Ureter (tissue), 1 donor: ENCODE measurements at regions not wholly inside any gene's neighbourhood (a gene's known extent, or its start where the extent isn't known, plus 50 kb on each side); places are given as distances from the start of the nearest gene placed in this dataset.

Experiments
- DNase-seq: peaks from one replicate; pipeline ENCODE4 v3.0.0-alpha.2; 2020; ENCODE audit warnings: low spot score
- donor health status: DM: yes; HTN: yes; CAD: no.

DNA sequence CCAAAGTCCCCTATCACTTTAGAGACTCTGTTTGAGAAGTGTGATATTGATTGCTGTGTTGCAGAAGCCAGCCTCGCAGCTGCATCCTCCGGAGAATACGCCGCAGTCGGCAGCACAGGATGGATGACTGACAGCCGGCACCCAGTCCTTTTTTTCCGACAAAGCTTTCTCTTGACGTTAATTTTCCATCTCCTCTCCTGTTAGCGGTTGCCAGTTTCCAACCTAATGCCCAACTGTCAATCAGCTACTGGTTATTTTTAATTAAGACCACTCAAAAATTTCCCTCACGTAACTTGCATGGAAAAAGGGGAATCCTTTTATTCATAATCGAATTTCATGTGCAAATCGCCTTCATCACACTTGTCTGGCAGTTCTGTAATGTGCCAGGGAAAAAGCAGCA lies 953.9 kb downstream of the CDH11 start:
- no peak for DNase-seq

DNA sequence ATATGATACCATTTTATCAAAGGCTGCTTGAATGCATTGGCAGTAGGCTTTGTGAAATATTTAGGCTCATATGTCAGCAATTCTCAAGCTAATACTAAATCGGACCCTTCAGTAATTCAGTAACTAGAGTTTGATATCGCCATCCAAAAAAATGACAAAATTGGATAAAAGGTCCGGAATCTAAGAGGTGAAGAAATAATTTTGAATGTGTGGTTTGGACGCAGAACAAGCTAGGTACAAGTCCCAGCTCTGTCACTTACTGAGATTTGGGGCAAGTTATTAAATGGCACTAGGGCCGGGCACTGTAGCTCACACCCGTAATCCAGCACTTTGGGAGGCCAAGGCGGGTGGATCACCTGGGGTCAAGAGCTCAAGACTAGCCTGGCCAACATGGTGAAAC lies 956.5 kb downstream of the CDH11 start:
- DNase-seq = no peak

DNA sequence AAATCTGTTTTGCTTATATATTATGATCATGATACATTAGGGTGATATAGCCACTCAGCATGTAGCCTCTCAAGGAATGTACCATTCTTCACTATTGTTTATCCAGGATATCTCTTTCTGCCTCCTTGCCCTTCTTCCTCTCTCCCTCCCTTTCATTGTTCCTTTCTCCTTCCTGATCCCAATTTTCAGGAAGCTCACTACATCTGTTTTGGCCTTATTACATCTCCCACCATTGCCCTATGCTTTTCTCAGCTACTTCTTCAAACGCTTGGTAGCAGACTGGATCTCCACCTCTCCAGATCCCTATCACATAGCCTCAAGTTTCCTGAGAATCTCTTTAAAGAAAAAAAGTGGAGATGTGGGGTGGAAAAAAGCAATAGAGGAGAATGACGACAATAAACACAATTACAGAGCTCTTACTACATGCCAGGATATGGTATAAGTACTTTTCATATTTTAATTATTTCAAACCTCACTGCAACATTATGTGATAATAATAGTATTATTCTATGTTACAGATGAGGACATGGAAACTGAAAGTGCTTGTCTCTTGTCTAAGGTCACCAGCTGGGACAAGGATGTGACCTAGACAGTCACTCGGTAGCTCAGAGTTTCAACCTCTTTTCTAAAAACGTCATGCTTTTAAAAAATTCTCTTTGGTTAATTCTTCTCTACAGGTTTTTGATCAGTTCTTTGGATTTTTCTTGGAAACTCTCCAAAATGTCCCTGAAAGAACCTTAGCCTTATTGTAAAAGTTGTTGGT lies 959.1 kb downstream of the CDH11 start:
- no peak for DNase-seq

DNA sequence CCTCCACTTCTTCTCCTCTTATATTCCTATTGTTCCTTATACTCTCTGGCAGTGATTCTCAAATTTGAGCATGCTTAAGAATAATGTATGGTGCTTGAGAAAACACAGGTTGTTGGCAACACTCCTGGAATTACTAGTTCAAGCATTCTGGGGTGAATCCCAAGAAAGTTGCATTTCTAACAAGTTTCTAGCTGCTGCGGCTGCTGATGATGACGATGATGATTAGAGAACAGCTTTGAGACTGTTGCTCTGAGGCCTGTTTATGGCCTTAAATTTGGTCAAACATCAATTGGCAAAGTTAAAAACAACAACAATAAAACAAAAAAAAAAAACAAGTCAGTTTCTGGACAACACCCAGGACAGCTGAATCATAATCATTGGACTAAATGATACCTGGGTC lies 961.9 kb downstream of the CDH11 start:
- DNase-seq = no peak

DNA sequence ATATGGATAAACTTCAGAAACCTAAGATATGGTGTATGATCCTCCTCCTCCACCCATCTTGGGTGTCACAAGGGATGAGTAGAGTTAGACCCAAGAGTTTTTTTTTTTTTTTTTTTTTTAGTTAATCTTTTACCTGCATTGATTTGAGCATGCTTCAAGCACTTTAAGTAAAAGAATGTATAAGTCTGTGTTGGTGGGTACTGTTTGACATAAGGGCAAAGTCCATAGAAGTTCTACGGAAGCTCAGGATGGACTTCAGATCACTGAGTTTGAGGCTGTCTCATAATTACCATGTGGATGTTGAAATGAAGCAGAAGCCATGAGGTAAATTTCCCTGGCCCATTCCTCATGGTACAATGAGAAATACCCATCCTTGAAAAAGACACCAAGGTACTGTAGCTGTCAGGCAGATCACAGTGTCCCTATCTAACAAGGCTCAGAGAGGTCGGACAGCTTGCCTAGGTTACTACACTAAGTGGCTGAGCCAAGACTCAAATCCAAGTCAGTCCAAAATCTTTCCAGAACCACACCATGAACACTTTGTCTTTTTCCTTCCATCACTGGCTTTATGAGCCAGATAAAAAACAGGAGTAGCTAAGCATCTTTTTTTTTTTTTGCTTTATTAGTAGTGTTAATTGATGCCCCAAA lies 962.8 kb downstream of the CDH11 start:
- DNase-seq = no peak

DNA sequence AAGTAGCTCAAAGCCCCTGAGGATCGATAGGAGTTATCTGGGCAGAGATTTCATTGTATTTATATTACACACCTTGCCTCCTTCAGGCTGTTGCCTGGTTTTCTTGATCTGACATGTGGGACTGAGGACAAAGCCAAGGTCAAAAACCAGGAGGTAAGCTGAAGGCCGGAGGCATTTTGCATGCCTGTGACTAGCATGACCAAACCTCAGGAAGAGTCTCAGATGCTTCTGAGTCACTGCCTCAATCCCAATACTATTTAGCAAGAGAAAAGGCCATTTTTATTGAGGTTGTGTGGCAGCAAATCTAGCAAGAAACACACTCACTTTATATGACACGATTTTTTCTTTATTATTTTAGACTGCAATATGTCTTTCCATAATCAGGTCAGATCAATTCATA lies 968.1 kb downstream of the CDH11 start:
- no peak for DNase-seq

DNA sequence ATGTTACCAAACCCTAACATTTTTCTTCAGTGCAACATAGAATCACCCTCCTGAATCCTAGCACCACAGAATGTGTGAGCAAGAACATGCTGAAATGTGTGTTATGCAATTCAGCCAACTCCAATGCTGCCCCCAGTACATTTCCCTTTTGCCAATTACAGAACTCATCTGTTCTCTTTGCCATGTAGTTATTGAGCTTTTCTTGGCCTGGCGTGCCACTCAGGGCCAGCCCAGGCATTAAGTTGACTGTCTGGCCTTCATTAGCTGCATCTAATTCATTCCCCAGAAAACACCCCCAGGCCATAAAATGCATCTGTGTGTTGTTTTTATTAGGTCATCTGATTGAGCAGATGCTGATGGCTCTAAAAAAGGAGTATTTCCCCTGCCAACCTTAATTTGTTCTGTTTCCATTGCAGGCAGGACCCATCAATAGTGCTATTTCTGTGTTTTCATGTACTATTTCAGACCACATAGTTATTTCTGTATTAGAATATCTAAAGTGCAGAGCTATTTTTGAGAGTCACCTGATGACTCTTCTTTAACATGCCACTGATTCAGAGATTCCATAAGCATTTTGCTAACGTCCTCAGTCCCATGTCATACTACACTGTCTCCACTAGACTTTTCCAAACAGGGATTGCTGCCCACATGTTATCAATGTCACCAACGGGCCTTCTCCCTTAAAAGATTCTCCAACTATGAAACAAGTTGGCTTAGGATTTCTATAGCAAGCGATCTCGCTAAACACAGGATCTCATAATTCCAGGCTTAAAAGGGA lies 969.7 kb downstream of the CDH11 start:
- no peak for DNase-seq

DNA sequence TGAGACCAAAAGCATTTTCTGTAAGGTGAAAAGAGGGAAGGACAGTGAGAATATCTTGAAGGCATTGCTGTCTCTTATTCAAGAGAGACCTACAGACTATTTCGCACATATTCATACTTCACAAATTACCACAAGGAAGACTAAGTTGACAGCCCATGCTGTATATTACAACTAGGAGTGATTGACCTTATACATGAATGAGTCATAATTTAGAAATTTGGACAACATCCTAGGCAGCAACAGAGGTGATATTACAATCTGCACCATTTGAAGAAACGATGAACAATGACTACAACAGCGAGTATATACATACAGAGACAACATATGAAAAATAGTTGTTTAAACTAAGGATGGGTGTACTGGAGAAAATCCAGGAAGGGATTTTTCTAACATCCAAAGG lies 971.7 kb downstream of the CDH11 start:
- DNase-seq = no peak

DNA sequence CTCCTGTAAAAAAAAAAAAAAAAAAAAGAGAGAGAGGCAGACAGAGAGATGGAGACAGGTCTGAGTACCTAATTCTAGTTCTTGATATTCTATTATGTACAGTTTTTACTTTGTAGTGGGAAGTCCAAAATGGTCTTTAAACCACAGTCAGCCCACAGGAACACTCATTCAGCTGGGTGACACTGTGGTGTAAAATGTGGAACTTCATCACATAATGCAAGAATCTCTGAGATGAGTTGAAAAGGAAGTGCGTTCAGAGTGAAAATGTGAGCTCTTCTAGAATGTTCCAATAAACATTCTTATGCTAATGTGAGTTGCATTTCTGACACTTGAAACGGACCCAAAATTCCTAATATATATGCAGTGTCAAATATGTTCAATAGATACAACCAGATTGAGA lies 972.1 kb downstream of the CDH11 start:
- DNase-seq = no peak

DNA sequence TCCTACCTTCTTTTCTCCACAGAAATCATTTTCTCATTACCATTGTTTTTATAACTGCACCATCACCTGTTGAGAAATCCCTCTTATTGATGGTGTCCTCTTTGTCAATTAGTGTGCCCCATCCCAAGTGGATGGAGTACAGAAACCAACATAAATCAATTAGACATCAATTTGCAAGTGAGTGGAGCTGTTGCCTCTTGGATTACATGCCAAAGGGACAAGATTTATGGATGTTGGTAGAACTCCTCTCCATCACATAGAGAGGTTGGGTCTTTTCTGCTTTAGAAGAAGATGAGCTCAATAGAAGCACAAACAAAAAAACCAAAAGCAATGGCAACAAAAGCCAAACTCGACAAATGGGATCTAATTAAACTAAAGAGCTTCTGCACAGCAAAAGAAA lies 973.5 kb downstream of the CDH11 start:
- DNase-seq = no peak

DNA sequence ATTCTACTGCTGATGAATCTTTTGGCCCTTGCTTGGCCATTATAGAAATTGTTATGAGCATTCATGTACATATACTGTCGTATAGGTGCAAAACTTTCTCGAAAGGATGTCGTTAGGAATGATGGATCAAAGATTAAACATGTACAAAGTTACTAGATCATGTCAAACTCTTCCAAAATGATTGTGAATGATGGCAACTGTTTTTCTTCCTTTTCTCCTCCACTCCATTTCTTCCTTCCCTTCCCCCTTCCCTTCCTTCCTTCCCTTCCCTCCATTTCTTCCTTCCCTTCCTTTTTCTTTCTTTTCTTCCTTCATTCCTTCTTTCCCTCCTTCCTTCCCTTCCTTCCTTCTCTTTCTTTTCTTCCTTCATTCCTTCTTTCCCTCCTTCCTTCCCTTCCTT lies 973.9 kb downstream of the CDH11 start:
- DNase-seq = no peak

DNA sequence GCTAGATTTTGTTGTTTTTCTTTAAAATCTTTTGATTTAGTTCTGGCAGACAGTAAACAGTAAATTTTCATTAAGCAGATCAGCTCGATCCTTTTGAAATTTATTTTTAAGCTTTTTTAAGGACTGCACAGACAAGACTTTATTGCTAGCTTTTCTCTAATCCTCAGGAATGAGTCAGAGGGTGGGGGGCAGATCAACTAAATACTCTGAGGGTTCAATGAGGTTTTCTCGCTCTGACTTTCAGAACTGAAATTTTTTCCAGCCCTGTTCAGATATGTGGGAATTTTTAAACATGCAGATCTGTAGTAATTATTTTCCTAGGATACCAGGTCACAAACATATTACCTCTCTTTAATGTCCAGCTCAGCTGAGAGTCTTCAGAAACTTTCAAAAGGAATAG lies 977.2 kb downstream of the CDH11 start:
- no peak for DNase-seq

DNA sequence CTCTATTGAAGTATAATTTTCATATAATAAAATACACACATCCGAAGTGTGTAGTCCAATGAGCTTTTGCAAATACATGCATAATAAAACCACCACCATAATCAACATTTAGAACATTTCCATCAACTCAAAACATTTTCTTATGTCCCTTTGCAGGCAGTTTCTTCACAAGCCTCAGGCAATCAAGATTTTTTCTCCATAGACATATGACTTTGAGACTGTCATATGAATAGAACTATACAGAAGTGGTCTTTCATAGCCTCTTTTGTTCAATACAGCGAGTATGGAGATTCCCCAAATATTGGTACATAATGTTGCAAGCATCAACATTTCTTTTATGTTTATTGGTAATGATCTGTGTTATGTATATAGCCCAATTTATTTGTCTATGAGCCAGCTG lies 983.2 kb downstream of the CDH11 start:
- DNase-seq = no peak

DNA sequence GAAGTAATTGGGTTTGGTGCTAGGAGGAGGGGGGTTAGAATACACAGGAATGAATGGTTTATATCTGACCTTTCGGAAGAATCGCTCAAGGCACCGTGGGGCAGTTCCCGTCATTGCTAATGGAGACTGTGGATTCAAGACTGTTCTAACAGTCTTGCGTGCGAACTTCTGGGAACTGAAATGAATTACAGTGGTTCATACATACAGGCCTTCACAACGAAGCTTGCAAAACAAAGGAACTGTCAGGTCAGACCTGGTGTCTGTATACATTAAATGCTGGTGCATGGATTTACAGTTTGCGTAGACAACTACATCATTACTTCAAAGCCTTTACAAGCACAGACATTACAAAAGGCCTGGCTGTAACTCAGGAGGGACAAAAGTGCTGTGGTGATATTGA lies 983.9 kb downstream of the CDH11 start:
- DNase-seq = no peak

DNA sequence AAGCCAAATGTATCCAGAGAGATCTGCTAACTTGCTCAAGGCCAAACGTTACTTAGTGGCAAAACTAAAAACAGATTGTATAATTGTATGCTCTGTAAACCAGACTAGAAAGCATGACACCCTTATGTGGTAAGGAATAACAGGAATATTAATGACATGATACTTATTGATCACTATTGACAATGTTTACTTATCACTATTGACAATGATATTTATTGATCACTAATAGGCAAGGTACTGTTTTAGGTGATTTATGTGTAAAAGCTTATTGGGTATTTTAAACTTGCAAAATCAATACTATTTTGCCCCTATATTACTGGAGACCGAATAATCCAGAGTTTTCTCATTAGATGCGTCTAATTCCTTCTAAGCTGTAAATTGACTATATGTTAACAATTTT lies 985.1 kb downstream of the CDH11 start:
- no peak for DNase-seq

DNA sequence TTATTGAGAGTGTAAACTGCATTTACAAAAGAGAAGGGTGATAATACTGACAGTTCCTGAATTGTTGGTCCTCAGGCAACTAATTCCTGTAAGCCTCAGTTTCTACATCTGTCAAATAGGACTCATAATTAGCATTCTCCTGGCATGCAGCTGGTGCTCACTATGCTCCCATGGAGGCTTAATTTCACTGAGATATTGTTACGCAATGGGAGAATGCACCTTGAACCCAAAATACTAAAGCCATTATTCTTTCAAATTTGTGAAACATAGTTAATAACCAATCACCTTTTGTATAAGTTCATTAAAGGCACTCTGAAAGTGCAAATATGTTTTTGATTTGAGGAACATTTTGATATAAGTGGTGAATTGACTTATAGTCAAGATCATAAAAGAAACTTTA lies 985.5 kb downstream of the CDH11 start:
- no peak for DNase-seq

DNA sequence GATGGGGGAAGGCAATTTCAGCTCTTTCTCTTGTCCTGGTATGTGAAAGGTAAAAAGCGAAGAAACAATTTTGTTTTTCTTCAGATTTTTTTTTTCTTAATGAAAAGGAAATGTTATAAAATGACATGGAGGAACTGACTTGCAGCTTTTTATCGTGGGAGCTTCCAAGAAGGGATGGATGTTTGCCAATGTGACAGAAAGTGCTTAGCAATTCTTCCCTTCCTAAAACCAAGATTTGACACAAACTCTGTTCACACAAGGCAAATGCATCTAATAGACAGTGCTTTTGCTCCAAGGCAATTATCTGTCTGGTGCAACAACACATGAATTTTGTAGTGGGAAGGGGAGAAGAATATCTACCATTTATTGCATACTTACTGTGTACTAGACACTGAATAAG lies 988.5 kb downstream of the CDH11 start:
- no peak for DNase-seq

DNA sequence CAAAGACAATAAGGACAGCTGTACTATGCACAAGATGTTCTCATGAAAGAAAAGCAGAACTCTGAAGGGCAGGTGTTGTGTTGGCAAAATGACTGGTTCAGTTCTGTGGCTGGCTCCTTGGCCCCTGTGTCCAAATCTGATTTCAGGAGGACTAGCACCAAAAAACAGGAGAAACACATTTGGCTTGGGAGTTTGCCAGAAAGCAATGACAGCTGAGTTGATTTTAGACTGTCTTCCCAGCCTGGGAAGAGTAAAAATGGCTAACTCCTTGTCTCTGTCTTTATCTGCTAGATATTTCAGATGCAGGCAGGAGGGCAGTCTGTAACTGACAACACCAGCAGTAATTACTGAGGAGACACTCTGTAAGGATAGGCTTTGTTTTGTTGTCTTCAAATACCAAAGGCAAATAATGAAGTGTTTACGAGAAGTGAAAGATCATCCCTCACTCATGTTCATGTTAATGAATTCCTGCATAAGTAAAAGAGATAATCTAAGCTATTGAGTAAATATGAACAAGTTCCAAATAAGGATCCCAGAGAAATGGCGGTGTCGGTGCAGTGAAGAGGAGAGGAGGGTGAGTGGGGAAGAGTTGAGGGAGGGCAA lies 989.0 kb downstream of the CDH11 start:
- no peak for DNase-seq

DNA sequence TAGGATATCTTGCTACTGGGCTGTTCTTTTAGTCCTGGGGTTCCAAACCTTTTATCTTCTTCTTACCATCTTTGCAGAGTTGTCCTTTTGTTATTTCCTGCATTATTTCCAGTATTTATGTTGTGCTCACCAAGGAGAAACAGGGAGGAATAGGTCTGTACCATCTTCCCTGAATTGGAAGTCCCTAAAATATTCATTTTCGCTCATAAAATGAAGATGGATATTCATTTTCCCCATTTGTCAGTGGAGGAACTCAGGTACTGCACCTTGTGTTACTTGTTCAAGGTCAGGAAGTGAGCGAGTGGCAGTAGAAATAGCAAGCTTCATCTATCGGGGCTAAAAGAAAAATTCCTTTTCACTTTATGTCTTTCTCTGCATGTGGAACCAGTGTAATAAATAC lies 989.7 kb downstream of the CDH11 start:
- DNase-seq = no peak

DNA sequence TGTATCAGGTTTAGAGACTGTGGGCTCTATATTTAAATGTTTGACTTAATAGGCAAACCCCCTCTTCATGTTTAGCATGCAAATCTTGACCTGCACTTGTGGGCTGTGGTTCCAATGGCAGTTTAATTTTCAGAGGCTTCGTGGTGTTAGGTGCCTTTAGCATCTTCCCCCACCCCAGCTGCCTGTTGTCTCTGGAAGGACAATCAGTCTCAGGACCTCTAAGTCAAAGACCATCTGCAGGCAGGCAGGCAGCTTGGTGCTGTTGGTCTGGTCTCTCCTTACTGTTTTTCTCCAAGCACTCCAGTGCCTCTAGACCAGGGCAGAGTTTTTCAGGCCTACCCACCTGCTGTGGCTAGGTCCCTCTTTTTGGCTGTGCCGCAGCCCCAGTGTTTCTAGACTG lies 990.4 kb downstream of the CDH11 start:
- no peak for DNase-seq

DNA sequence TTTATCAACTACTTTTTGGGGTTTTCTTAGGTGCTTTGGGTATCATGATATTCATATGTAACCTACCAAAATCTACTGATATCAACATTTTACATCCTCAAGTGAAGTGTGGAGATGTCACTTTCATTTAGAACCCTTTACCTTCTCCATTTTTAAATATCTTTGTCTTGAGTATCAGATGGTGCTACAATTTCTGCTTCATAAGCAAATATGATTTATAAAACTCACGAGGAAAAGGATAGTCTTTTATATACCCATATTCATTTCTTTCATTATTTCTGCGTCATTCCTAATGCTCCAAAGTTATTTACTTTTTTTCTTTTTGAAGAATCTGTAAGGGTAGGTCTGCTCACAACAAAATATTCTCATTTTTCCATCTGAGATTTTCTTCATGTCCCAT lies 991.7 kb downstream of the CDH11 start:
- DNase-seq = no peak

DNA sequence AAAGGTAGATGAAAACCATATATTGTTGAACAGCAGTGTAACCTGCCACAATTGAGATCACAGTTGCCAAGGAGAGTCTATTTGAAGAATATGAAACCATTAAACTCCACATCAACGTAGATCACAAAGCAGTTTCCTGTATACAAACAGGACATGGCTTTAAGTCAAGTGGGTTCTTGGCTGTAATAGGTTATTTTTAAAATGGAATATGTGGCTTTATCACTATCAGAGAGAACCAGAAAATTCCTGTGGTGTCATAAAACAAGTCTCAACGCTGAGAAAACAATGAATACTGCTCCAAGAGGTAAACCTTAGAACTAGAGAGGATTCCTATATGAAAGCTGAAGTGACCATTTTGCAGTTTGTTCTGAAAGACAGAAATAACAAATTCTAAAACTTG lies 999.7 kb downstream of the CDH11 start:
- no peak for DNase-seq

DNA sequence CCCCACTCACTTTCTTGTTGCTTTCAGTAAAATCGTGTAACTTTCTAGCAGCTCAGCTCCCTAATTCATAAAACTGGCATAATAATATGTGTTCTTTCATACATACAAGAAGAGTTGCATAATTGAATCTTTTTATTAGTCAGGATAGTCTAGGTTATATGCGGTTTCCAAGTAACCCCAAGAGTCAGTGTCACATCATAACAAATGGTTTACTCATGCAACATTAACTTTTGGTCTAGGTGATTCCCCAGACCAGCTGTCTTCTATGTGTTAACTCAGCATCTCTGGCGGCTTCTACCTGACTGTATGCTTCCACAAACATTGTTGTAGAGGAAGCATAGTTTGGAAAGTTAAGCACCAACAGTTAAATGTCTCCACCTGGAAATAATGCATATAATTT lies 1000.4 kb downstream of the CDH11 start:
- no peak for DNase-seq
